ENCODE measurements at regions not wholly inside any gene's neighbourhood (a gene's known extent, or its start where the extent isn't known, plus 50 kb on each side); places are given as distances from the start of the nearest gene placed in this dataset.
"Not testable (repeated sequence)": the region's sequence is repeated elsewhere in the genome, so short reads cannot be mapped to it uniquely, and the experiment has no call there.

DNA sequence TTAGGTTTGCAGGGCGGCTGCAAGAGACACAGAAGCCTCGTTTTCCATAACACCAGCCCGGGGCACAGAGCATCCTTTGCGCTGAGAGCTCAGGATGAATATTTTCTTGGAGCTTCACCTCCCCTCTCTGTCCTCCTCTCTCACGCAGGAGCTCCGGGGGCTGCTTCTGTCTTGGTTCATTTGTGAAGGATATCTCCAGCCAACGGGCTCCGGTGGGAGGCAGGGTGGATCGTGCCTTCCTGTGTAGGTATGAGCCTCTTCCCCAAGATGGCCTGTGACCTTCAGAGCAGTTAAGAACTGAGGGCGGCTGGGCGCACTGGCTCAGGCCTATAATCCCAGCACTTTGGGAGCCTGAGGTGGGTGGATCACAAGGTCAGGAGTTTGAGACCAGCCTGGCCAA lies 319.0 kb upstream of the C1orf174 start:
- no peak for DNase-seq (ENCODE audit: low spot score)

DNA sequence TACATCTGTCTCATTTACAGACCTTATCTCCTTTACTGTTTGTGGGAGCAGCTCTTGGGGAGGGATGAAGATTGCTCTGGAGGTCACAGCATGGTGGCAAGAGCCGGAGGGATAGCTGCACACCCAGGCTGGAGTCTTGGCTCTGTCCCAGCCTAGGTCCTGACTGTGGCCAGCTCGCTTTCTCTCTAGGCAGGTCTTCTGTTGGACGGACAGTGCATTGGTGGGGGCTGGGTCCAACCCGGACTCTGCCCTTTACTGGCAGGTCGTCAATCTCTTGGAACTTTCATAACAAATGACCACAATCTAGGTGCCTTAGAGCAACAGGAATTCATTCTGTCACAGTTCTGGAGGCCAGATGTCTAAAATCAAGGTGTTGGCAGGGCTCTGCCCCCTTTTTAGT lies 319.8 kb upstream of the C1orf174 start:
- DNase-seq (ENCODE audit: low spot score), result no peak

DNA sequence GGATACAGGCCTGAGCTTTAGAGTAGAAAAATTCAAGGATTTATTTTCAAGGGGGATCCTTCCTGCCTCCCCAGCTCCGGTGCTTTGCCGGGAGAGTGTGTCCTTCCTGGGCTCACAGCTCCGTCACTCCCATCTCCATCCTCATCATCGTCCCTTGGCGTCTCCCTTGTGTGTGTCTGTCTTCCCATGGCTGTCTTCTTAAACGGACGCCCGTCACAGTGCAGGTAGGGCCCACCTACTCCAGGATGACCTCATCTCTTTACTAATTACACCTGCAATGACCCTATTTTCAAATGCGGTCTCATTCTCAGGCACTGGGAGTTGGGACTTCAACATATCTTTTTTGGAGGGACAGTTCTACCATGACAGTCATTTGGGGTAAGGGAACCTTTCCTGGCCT lies 320.3 kb upstream of the C1orf174 start:
- DNase-seq (ENCODE audit: low spot score), result no peak

DNA sequence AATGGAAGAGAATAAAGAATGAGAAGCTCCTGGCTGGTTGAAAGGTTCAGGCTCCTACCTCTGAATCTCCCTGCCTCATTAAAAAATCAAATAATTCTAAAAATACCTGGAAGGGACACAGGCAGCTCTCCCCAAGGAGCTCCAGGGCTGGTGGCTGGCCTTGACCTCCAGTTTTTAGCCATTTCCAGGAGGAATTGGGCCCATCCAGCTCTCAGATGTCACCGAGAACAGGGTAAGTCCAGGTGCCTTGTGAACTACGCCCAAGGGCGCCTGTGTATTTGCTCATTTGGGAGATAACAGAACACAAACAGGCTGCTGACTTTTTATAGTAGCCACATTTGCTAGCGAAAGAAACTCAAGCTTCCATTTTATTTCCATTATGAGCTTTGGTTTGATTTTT lies 321.0 kb upstream of the C1orf174 start:
- DNase-seq (ENCODE audit: low spot score), result no peak

DNA sequence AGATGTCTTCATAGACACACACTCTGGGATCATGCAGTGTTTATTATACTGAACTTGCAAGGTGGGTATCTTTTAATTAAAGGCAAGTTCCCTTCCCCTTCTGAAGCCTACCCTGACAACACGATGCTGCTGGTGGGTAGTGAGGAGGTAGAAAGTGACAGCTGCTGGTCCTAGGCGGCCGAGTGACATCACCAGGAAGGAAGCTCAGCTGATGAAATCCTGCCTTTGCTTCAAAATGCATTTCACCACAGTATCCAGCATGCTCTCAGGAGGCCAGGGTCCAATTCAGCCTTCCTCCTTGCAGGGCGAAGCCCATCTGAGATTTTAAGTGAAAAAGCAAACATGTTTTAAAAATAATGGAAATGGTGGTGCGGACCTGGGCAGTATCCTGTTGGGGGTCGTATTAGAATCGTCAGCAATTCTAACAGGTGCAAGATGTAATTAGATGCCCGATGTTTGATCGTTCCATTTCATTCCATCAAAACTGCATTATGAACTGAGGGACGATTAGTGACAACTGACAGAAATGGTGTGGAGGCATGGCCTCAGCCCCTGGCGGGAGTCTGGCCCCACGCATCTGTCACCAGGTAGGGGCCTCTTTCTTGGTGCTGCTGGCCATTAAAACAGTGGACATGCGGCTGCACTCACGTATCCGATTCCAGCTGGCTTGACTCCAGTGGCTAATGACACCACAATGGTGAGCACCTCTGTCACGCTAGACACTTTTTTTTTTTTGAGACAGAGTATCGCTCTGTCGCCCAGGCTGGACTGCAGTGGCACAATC lies 324.8 kb upstream of the C1orf174 start:
- DNase-seq (ENCODE audit: low spot score), result no peak

DNA sequence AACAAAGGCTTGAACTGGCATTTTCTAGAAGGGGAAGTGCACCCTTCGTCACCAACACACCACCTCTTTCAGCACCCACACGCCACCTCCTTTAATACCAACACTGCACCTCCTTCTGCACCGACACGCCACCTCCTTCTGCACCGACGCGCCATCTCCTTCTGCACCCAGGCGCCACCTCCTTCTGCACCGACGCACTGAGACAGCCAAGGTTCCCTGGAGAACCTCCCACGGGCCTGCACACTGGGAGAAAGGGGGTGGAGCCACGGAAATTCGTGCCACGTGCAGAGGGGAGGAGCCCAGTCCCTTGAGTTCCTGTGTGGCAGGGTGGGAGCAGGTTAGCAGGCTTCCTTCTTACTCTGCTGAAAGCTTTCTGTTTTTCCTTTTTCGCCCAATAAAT lies 327.9 kb upstream of the C1orf174 start:
- no peak for DNase-seq (ENCODE audit: low spot score)

DNA sequence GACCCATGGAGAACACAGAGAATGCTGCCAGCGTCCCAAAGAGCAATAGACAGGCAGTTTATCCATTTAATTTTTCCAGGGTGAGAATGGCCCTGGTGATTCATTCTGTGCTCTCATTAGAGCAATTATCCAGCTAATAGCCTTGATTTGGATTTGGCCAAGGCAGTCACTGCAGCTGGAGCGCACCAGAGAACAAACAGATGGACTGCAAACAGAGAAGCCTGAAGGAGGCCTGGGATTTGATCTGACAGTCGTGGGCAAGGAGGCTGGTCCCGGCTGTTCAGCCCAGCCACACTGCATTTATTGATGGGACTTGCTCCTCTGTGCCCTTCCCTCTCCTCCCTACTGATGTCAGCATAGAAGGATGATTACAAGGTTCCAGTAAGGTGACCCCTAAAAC lies 353.9 kb upstream of the C1orf174 start:
- no peak for DNase-seq (ENCODE audit: low spot score)

DNA sequence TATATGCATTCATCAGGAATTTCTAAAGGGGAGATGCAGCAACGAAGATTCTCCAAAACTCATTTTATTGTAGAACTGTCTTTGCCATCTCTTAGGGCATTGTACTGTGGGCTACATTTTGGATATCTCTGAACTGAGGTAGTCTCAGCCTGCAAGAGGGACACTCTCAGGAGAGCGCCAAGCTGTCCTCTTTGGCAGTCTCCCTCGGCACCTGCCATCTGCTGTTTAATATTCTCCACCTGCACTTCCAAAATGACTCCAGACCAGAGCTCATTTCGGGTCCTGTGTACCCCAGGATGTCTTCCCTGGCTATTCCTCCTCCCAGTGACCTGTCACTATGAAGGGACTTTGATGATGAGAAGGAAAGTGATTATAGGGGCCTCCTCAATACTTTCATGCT lies 356.3 kb upstream of the C1orf174 start:
- DNase-seq (ENCODE audit: low spot score), result no peak

DNA sequence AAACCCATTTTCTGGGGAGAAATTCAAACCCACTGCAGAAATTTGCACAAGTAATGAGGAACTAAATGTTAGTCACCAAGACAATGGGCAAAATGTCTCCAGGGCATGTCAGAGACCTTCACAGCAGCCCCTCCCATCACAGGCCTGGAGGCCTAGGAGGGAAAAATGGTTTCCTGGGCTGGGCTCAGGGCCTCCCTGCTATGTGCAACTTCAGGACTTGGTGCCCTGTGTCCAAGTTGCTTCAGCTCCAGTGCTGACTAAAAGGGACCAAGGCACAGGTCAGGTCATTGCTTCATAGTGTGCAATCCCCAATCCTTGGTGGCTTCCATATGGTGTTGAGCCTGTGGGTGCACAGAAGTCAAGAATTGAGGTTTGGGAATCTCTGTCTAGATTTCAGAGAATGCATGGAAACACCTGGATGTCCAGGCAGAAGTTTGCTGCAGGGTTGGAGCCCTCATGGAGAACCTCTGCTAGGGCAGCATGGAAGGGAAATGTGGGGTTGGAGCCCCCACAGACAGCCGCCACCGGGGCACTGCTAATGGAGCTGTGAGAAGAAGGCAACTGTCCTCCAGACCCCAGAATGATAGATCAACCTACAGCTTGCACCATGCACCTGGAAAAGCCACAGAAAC lies 358.2 kb upstream of the C1orf174 start:
- DNase-seq (ENCODE audit: low spot score), result not testable (repeated sequence)

DNA sequence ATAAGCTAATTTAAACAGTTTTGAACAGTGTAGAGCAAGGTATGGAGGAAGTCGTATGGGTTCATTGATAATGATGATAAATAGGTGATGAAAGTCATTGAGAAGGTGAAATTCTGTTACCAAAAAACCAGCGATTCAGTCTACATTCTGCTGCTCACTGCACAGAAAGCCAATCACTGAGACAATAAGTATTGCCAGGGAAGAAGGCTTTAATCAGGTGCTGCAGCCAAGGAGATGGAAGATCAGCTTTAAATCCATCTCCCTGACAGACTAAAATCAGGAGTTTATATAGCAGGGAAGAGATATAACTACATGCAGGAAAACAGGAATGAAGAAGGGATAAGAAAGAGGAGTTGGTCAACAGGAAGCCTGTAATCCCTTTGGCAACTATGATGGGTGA lies 361.3 kb upstream of the C1orf174 start:
- DNase-seq (ENCODE audit: low spot score), result no peak

DNA sequence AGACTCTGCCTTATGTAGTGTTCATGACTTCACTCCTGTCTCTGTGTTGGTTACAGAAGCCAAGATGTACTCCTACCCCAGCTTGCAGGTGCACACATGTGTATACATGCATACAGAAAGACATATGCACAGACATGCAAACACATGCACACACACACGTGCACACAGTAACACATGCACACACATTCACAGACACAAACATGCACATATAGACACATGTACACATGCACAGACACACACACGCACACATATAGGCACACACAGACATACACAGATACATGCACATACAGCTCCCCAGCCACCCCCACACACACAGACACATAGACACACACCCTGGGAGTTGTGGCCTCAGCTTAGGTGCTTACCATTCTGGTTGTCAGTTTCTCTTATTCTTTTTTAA lies 362.6 kb upstream of the C1orf174 start:
- no peak for DNase-seq (ENCODE audit: low spot score)

DNA sequence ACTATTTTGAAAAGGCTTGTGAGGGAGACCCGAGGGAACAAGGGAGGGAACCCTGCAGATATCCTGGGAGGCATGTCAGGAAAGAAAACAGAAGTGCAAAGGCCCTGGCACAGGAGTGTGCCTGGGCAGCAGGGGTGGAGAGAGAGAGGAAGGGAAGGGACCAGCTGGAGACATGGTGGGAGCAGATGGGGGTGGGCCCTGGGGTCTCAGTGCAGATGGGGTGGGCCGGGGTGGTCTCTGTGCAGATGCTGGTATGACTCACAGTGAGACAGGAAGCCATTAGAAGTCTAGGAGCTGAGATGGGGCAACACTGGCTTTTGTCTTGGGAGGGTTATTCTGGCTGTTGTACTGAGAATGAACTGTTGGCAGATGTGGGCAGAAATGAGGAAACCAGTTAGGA lies 363.6 kb upstream of the C1orf174 start:
- no peak for DNase-seq (ENCODE audit: low spot score)

DNA sequence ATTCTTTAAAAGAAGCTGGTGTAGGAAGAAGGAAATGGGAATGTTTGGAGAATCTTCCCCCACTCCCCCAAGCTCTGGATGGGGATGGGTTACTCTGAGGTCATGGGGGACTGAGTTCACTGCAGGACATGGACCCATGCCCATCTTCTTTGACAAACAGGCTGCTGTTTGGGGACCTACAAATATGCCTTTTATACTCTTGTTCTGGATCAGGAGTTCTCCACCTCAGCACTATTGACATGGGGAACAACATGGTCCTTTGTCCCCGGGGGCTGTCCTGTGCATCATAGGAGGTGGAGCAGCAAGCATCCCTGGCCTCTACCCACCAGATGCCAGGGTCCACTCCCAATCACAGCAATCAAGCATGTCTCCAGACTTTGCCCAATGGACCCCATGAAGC lies 365.8 kb upstream of the C1orf174 start:
- DNase-seq (ENCODE audit: low spot score), result no peak

DNA sequence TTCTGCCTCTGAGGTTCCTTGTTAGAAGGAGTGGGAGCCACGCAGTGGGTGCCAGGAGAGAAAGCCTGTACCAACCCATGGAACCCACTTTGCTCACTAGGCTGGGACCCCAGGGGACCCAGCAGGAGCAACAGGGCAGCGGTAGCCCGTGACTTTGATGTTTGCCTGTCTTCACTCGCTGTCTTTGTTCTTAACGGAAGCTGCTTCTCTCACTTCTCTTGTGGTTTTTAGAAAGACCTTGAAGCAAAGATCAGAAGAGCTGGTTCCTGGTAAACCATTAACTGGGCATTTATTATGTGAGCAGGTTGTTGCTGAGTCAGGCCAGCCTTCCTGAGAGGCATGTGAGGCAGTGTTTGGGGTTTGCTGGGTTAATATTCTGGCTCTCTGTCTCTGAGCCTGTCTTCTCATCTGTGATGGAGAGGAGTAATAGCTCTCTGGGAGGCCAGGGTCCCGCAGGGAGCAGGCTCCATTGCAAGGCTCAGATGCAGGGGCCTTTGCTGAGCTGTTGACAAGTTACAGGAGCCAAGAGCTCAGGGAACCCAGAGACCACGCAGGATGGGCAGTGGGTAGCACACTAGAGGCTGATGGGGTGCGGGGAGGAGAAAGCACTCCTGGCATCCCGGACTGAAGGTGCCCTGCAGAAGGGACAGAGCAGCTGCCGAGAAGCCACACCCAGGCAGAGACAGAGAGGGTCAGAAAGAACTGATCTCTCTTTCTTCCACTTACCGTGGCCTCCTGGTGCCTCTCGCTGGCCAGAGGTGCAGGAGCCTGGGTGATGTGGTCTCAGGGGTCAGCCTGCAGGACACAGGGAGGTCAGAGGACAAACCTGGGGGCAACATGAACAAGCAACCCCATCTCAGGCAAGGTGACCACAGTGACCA lies 367.5 kb upstream of the C1orf174 start:
- no peak for DNase-seq (ENCODE audit: low spot score)

DNA sequence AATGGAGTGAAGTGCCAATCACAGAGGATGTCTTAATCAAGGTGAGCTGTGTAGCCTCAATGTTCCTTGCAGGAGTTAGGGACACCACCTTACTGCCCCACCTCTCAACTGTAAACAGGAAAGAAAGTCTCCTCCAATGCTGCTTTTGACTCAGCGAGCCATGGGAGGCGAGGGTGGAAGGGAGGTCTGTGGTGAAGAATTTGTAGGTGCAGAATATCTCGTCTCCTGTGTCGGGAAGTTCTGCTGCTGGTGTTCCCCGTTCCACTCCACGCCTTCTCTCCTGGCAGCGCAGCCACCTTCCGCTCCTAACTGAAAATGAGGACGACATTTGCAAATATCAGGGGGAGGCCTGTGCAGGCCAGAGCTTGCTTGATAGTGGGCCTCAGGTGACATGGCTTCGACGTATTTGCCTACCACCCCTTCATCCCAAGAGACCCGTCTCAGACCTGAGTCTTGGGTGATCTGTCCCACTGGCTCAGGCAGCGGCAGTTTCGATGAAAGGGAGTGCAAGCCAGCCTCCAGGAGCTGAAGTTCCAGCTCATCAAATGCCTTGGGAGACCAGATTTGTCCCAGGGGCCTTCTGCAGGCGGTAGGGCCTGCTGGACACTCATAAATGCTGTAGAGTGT lies 368.3 kb upstream of the C1orf174 start:
- no peak for DNase-seq (ENCODE audit: low spot score)

DNA sequence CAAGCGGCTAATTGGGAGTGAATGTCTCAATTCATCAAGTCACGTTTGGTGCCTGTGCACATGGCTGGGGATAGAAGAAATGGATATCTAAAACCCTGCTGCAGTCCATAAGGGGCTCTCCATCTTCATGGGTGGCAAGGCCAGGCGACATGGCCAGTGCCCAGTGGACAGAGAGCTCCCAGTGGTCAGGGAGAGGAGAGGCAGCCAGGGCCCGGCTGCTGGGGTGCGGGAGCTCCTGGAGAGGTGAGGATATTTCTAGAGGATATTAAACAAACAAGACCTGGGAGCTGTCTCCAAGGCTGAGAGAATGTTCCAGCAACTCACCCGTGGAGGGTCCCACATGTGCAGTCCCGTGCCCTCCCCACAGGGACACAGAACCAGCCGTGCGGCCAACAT lies 368.8 kb upstream of the C1orf174 start:
- DNase-seq (ENCODE audit: low spot score), result no peak

DNA sequence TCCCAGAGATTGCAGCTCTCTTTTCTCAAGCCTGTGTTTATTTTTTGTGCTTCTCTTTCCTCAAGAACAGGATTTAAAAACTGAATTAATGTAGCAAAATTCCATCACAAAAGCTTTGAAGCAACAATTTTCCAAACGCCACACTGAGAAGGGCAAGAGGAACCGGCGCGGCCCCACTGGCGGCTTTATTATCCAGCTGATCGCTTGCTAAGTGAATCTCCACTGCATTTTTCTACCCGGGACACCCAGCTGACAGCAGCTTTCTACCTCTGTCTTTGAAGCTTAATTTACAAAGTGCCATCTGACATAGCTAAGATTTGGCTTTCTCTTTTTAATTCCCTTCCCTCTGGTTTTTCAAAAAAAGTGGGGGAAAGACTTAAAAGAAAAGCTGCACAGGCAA lies 369.3 kb upstream of the C1orf174 start:
- no peak for DNase-seq (ENCODE audit: low spot score)

DNA sequence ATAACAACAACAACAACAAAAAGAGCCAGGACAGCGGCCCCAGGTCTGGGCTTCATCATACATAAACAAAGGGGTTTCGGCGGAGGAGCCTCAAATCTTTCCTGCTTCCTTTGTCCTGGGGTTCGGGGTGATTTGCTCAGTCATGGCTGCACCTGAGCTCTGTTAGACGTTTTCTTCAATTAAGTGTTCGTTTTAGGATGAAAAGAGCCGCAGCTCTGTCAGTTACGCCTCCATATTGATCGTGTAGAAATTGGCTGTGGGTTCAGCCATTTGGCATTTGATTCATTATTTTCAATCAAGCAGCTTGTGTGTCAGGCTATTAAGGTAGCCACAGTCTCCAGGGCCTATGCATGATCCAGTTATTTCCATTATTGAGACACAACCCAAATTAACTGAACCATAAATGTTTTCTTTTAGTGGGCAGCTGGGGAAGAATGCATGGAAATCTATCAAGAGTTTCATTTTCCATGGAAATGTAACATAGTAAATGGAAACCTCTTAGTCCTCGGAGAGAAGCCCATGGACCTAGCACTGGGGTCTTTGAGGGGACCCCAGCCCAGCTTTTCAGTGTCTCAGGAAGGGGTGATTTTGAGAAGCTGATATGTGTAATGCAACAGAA lies 370.0 kb upstream of the C1orf174 start:
- DNase-seq (ENCODE audit: low spot score), result no peak

DNA sequence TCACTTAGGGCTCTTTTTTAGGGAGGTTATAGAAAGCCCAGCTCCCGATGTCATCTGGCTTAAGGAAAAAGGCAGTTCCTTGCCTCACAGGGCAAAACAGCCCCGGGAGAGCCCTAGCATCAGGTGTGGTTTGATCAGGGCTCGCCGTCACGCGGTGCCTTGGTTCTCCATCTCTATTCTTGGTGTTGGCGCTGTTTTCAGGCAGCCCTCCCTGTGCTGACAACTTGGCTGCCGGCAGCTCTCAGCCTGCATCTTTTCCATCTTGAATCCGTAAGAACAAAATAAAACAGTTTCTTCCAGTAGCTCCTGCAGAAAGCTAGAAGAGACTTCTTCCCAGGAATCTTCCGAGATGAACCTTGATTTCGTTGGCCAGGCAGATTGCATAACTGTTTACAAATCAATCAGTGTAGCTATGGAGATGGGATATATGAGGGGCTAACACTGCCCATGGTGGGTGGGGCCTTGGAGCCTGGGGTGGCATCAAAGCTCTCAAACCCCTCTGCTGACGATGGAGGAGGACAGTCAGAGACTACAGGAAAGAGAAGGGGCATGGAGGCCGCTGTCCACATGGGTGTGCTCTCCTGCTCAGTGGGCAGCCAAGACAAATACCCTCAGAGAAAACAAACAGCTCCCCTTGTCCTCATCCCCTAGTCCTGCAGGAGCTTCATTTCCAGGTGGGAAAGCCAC lies 370.7 kb upstream of the C1orf174 start:
- no peak for DNase-seq (ENCODE audit: low spot score)

DNA sequence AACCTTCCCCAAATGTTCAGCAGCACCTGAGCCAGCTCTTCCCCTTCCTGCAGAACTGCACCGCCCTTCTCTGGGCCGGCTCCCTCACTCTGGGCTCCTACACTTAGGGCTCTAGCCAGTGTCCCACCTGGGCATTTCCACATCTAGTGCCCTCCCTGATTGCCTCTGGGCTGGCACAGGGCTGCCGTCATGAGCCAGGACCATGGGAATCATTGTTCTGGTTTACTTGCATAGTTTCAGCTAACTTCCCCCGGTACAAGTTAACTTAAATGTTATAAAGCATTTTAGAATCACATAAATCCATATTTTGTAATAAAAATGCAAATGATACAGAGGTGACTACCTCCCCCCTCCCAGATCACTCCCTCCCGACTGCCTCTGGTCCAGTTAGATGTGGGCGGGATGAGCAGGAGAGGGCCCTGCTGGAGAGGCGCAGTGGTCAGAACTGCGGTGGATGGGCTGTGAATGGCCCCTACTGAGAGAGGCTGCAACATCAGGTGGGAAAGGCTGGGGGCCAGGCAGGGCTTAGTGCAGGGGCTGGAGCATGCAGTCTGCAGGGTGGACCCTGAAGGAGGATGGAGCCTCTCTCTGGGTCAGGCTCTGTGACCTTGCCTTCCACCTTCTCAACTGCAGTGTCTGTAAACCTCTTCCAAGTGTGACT lies 371.4 kb upstream of the C1orf174 start:
- DNase-seq (ENCODE audit: low spot score), result no peak

DNA sequence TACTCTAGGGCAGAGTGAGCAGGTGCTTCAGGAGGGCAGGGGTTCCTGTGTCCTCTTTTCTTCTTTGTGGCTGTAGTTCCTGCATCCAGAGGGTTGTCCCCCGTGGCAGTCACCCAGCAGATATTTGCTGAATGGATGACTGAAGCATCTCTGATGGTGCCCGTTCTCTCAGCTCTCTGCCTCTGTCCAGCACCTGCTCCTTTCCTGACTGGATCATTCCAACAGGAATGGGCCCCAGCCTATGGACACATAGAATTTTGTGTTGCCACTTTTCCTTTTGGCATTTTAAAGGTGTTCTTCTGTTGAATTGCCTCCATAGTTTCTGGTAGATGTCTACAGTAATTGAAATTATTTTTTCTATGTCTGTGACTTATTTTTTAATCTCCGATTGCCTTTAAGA lies 372.5 kb upstream of the C1orf174 start:
- no peak for DNase-seq (ENCODE audit: low spot score)
